A549 (cell line): ENCODE measurements at regions not wholly inside any gene's neighbourhood (a gene's known extent, or its start where the extent isn't known, plus 50 kb on each side); places are given as distances from the start of the nearest gene placed in this dataset.

ENCODE experiments used
- ATAC-seq, 2 experiments: fragments of 200-7000 bp in 1 of 2; fragments of >200 bp in 1 of 2; cut with Nextera tagmentation in 1 of 2; cut with Tn5 transposase in 1 of 2; 3 replicates each; pipeline versions ENCODE4 v1.8.0 to v1.9.1; 2018 to 2020; ENCODE audit warnings: mild to moderate bottlenecking in 1 of 2, moderate library complexity in 1 of 2
- CTCF ChIA-PET: fragments of 300-600 bp; sonication (Branson Sonifier 250); formaldehyde crosslinking; extraction: SDS; loops from one replicate; lab custom pipeline; 2021; ENCODE audit warnings: antibody characterized with exemption, inconsistent platforms; lab: Yijun Ruan, JAX
- POLR2A ChIA-PET: fragments of 350-600 bp; formaldehyde crosslinking; extraction: SDS; loops from one replicate; lab custom pipeline; 2021; ENCODE audit warnings: antibody characterized with exemption, inconsistent platforms; lab: Yijun Ruan, JAX
- DNase-seq, 2 experiments: peaks; one replicate each; pipeline versions ENCODE4 v3.0.0 to v3.0.0-alpha.2; 2011 to 2016; ENCODE audit warnings: low read depth in 1 of 2, low spot score in 1 of 2
- FAIRE-seq: peaks from 2 replicates; lab custom pipeline; 2011; peaks lifted over from hg19 to GRCh38; lab: Jason Lieb, UNC
- H3K27ac ChIP-seq, 2 experiments: fragments of >200 bp; sonication (Bioruptor Twin); formaldehyde crosslinking; 3 replicates each; pipeline ENCODE4 v1.5.1; 2016 to 2017
- H3K4me1 ChIP-seq: fragments of >200 bp; sonication (Bioruptor Twin); formaldehyde crosslinking; 3 replicates; pipeline ENCODE4 v1.6.1; 2016
- H3K4me2 ChIP-seq: fragments of >200 bp; sonication (Bioruptor Twin); formaldehyde crosslinking; 3 replicates; pipeline ENCODE4 v1.6.1; 2016
- H3K4me3 ChIP-seq: fragments of >200 bp; sonication (Bioruptor Twin); formaldehyde crosslinking; 3 replicates; pipeline ENCODE4 v1.5.1; 2016
- H3K9me3 ChIP-seq: fragments of >200 bp; sonication (Bioruptor Twin); formaldehyde crosslinking; 3 replicates; pipeline ENCODE4 v1.6.1; 2016
- BHLHE40 ChIP-seq: IDR thresholded peaks from 2 replicates; pipeline ENCODE4 v1.6.1; 2012; ENCODE audit warnings: low read depth, low read length, inconsistent platforms
- CBX2 ChIP-seq: fragments of 200-600 bp; sonication (generic); IDR thresholded peaks from 2 replicates; pipeline ENCODE4 v1.6.1; 2016; ENCODE audit warnings: low read depth, mild to moderate bottlenecking, borderline replicate concordance
- EHMT2 ChIP-seq: fragments of 200-600 bp; sonication (generic); IDR thresholded peaks from 2 replicates; pipeline ENCODE4 v1.6.1; 2016; ENCODE audit warnings: antibody characterized with exemption, low read depth, mild to moderate bottlenecking, moderate library complexity
- FOSL2 ChIP-seq, 2 experiments: fragments of 450-650 bp in 1 of 2; fragments of >200 bp in 1 of 2; sonication (Bioruptor Twin) in 1 of 2; formaldehyde crosslinking; IDR thresholded peaks; 2 replicates each; pipeline versions ENCODE4 v1.5.0 to v1.6.1; 2016 to 2020; ENCODE audit warnings: mild to moderate bottlenecking in 1 of 2, moderate library complexity in 1 of 2
- GATA3 ChIP-seq: IDR thresholded peaks from 2 replicates; pipeline ENCODE4 v1.6.1; 2012; ENCODE audit warnings: borderline replicate concordance
- HDAC2 ChIP-seq: fragments of 200-600 bp; sonication (generic); IDR thresholded peaks from 2 replicates; pipeline ENCODE4 v1.6.1; 2016
- HOXA7 ChIP-seq: fragments of 250-450 bp; sonication (Bioruptor Pico); IDR thresholded peaks from 2 replicates; pipeline ENCODE4 v1.5.0; 2020; ENCODE audit warnings: mild to moderate bottlenecking, moderate library complexity
- HOXB13 ChIP-seq: fragments of 250-450 bp; sonication (Bioruptor Pico); IDR thresholded peaks from 2 replicates; pipeline ENCODE4 v1.5.0; 2020; ENCODE audit warnings: low read depth, mild to moderate bottlenecking, moderate library complexity
- JUN ChIP-seq, 2 experiments: fragments of >200 bp; sonication (Bioruptor Twin); formaldehyde crosslinking; IDR thresholded peaks; 2 replicates in 1 of 2; 3 replicates in 1 of 2; pipeline ENCODE4 v1.6.1; 2016 to 2017
- JUNB ChIP-seq: fragments of >200 bp; sonication (Bioruptor Twin); formaldehyde crosslinking; IDR thresholded peaks from 2 replicates; pipeline ENCODE4 v1.6.1; 2016
- KDM1A ChIP-seq: fragments of 200-600 bp; sonication (generic); IDR thresholded peaks from 2 replicates; pipeline ENCODE4 v1.6.1; 2016; ENCODE audit warnings: low read depth, mild to moderate bottlenecking
- MAFK ChIP-seq: fragments of 450-650 bp; IDR thresholded peaks from 2 replicates; pipeline ENCODE4 v1.6.1; 2014; ENCODE audit not compliant: partially characterized antibody
- MYC ChIP-seq: IDR thresholded peaks from 2 replicates; pipeline ENCODE4 v1.6.1; 2012; ENCODE audit warnings: mild to moderate bottlenecking, inconsistent platforms, low read length, improper control_type of control experiment, borderline replicate concordance
- NFE2L2 ChIP-seq: fragments of 150-350 bp; conservative IDR thresholded peaks from 2 replicates; pipeline ENCODE4 v1.6.1; 2014; ENCODE audit warnings: low read length
- RAD21 ChIP-seq, 2 experiments: fragments of >200 bp in 1 of 2; sonication (Bioruptor Twin) in 1 of 2; formaldehyde crosslinking in 1 of 2; IDR thresholded peaks in 1 of 2; conservative IDR thresholded peaks in 1 of 2; 2 replicates in 1 of 2; 3 replicates in 1 of 2; pipeline ENCODE4 v1.6.1; 2012 to 2018; ENCODE audit warnings: inconsistent platforms in 1 of 2
- RARB ChIP-seq: fragments of 250-450 bp; sonication (Bioruptor Pico); IDR thresholded peaks from 2 replicates; pipeline ENCODE4 v1.8.0; 2021; ENCODE audit warnings: mild to moderate bottlenecking, moderate library complexity
- RFX5 ChIP-seq: fragments of 450-650 bp; IDR thresholded peaks from 2 replicates; pipeline ENCODE4 v1.7.1; 2014; ENCODE audit warnings: antibody characterized with exemption, mild to moderate bottlenecking, moderate library complexity
- SMC3 ChIP-seq: fragments of >200 bp; sonication (Bioruptor Twin); formaldehyde crosslinking; IDR thresholded peaks from 3 replicates; pipeline ENCODE4 v1.6.1; 2018; ENCODE audit warnings: inconsistent platforms
- SREBF2 ChIP-seq: fragments of 450-650 bp; IDR thresholded peaks from 2 replicates; pipeline ENCODE4 v1.6.1; 2014; ENCODE audit warnings: mild to moderate bottlenecking, moderate library complexity
- ZNF302 ChIP-seq: fragments of 250-450 bp; sonication (Bioruptor Pico); IDR thresholded peaks from 2 replicates; pipeline ENCODE4 v1.9.0; 2021; ENCODE audit warnings: inconsistent platforms, mild to moderate bottlenecking, moderate library complexity
- WGBS: methylation state at CpG from one replicate; pipeline ENCODE4 v1.1.6; 2017; ENCODE audit errors: missing lambda C conversion rate; 5-methylcytosine and 5-hydroxymethylcytosine counted together
- TF ChIP-seq, protein P1 (sequence below): fragments of 450-650 bp; IDR thresholded peaks from 2 replicates; pipeline ENCODE4 v1.6.1; 2014; ENCODE audit warnings: antibody characterized with exemption
- TF ChIP-seq, protein P2 (sequence below): fragments of 150-350 bp; IDR thresholded peaks from 2 replicates; pipeline ENCODE4 v1.6.1; 2014; ENCODE audit warnings: low read depth, mild to moderate bottlenecking, low read length
- TF ChIP-seq, protein P3 (sequence below): IDR thresholded peaks from 2 replicates; pipeline ENCODE4 v1.6.1; 2012
- TF ChIP-seq, protein P4 (sequence below): fragments of >200 bp; sonication (Bioruptor Twin); formaldehyde crosslinking; IDR thresholded peaks from 2 replicates; pipeline ENCODE4 v1.6.1; 2016
- TF ChIP-seq, protein P5 (sequence below): fragments of >200 bp; sonication (Bioruptor Twin); formaldehyde crosslinking; IDR thresholded peaks from 3 replicates; pipeline ENCODE4 v1.6.1; 2016
- TF ChIP-seq, protein P6 (sequence below): fragments of >200 bp; sonication (Bioruptor Twin); formaldehyde crosslinking; IDR thresholded peaks from 3 replicates; pipeline ENCODE4 v1.5.1; 2016
- TF ChIP-seq, protein P7 (sequence below): IDR thresholded peaks from 2 replicates; pipeline ENCODE4 v1.6.1; 2012; ENCODE audit warnings: low read depth, borderline replicate concordance

DNA sequence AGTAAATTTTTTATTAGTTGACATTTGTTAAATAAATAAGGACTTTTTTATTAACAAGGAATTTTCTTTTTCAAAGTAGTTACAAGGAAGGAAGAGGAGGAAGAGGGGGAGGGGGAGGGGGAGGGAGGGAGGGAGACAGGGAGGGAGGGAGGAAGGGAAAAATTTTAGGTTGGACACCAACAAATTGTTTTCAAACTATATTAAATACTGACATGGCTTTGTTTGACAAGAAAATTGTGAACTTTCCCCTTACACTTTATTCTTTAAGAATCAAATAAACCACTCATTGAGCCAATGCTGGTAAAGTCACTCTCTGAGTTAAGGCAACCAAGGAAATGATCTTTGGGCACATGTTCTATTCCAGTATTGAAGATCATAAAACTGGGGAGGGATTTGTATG, 115.7 kb upstream of the PPP2R3A start:
- no peak overlapping the region for H3K4me3 ChIP-seq
- TF ChIP-seq, protein P1, sequence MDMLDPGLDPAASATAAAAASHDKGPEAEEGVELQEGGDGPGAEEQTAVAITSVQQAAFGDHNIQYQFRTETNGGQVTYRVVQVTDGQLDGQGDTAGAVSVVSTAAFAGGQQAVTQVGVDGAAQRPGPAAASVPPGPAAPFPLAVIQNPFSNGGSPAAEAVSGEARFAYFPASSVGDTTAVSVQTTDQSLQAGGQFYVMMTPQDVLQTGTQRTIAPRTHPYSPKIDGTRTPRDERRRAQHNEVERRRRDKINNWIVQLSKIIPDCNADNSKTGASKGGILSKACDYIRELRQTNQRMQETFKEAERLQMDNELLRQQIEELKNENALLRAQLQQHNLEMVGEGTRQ = no peak
- TF ChIP-seq FOSL2 (IDR thresholded peaks at IDR 0.05) (no peak), FOSL2 (CRISPR knock-in tag; IDR thresholded peaks at IDR 0.05) (no peak), JUN (IDR thresholded peaks at IDR 0.05) (no peak), SREBF2 (no peak), GATA3 (no peak), RARB (CRISPR knock-in tag) (no peak), BHLHE40 (no peak), JUNB (no peak), EHMT2 (no peak), NFE2L2 (no peak), SMC3 (no peak), HDAC2 (no peak)
- TF ChIP-seq, protein P2, sequence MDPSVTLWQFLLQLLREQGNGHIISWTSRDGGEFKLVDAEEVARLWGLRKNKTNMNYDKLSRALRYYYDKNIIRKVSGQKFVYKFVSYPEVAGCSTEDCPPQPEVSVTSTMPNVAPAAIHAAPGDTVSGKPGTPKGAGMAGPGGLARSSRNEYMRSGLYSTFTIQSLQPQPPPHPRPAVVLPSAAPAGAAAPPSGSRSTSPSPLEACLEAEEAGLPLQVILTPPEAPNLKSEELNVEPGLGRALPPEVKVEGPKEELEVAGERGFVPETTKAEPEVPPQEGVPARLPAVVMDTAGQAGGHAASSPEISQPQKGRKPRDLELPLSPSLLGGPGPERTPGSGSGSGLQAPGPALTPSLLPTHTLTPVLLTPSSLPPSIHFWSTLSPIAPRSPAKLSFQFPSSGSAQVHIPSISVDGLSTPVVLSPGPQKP = no peak
- TF ChIP-seq, all 56 proteins: peak for 0
- no peak overlapping the region for H3K4me2 ChIP-seq
- ATAC-seq = no peak
- no peaks in the 10 kb centered on the region for H3K9me3 ChIP-seq
- CTCF ChIA-PET = no interaction called here
- H3K4me1 ChIP-seq = no peaks in the 10 kb centered on the region
- no peak for FAIRE-seq
- POLR2A ChIA-PET = no interaction called here
- no peak overlapping the region for H3K27ac ChIP-seq
- no peak for DNase-seq

DNA sequence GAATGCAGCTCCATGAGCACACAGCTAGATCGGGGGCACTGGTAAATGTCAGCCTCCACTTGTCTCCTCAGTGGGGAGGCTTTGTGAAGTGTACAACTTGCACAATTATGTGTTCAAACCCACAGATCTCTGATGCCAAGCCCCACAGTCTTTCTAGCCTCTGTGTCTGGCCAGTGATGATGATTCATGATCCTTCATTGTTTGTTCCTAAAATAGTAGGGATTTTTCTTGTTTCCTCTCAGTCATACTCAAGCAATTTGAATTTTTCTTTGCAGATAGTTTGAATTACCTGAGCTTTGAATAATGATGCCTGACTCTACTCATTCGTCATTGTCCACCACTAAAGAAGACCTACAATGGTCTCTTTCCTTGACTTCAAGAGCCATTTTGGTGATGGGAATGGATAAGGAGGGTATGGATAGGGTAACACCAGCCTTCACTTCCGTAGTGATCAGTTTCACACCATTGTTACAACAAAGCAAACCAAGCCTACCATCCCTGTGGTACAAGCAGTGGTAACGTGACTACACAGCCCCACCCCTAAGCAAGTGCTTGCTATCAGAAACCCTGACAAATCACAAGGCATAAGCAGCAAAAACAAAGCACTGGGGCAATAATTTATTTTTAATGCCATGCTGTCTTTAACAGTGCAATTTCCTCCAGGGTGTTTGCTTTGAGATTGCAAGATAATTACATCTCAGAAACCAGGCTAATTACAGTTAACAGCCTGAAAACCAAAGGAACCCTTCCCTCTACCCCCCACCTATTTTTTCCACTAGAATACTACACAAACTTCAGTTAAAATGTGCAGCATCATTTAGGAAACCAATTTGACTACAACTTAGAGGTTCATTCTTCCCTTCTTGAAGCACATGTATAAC, 114.1 kb upstream of the PPP2R3A start:
- no peak overlapping the region for H3K27ac ChIP-seq
- no peak for FAIRE-seq
- TF ChIP-seq, protein P3, sequence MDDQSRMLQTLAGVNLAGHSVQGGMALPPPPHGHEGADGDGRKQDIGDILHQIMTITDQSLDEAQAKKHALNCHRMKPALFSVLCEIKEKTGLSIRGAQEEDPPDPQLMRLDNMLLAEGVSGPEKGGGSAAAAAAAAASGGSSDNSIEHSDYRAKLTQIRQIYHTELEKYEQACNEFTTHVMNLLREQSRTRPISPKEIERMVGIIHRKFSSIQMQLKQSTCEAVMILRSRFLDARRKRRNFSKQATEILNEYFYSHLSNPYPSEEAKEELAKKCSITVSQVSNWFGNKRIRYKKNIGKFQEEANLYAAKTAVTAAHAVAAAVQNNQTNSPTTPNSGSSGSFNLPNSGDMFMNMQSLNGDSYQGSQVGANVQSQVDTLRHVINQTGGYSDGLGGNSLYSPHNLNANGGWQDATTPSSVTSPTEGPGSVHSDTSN = no peak
- TF ChIP-seq ZNF302 (CRISPR knock-in tag) = no peak
- no peak for TF ChIP-seq HOXB13 (CRISPR knock-in tag)
- TF ChIP-seq, protein P4, sequence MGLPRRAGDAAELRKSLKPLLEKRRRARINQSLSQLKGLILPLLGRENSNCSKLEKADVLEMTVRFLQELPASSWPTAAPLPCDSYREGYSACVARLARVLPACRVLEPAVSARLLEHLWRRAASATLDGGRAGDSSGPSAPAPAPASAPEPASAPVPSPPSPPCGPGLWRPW = no peak
- TF ChIP-seq, protein P5, sequence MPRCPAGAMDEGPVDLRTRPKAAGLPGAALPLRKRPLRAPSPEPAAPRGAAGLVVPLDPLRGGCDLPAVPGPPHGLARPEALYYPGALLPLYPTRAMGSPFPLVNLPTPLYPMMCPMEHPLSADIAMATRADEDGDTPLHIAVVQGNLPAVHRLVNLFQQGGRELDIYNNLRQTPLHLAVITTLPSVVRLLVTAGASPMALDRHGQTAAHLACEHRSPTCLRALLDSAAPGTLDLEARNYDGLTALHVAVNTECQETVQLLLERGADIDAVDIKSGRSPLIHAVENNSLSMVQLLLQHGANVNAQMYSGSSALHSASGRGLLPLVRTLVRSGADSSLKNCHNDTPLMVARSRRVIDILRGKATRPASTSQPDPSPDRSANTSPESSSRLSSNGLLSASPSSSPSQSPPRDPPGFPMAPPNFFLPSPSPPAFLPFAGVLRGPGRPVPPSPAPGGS = no peak
- no peak for TF ChIP-seq CBX2
- no peak for TF ChIP-seq RFX5
- TF ChIP-seq, protein P1 = no peak
- TF ChIP-seq, protein P6, sequence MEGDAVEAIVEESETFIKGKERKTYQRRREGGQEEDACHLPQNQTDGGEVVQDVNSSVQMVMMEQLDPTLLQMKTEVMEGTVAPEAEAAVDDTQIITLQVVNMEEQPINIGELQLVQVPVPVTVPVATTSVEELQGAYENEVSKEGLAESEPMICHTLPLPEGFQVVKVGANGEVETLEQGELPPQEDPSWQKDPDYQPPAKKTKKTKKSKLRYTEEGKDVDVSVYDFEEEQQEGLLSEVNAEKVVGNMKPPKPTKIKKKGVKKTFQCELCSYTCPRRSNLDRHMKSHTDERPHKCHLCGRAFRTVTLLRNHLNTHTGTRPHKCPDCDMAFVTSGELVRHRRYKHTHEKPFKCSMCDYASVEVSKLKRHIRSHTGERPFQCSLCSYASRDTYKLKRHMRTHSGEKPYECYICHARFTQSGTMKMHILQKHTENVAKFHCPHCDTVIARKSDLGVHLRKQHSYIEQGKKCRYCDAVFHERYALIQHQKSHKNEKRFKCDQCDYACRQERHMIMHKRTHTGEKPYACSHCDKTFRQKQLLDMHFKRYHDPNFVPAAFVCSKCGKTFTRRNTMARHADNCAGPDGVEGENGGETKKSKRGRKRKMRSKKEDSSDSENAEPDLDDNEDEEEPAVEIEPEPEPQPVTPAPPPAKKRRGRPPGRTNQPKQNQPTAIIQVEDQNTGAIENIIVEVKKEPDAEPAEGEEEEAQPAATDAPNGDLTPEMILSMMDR = no peak
- TF ChIP-seq, protein P2 = no peak
- no peak for TF ChIP-seq MAFK
- TF ChIP-seq, protein P7, sequence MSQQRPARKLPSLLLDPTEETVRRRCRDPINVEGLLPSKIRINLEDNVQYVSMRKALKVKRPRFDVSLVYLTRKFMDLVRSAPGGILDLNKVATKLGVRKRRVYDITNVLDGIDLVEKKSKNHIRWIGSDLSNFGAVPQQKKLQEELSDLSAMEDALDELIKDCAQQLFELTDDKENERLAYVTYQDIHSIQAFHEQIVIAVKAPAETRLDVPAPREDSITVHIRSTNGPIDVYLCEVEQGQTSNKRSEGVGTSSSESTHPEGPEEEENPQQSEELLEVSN = no peak
- no peak for TF ChIP-seq EHMT2
- TF ChIP-seq KDM1A = no peak
- TF ChIP-seq SMC3 = no peak
- TF ChIP-seq RAD21 (conservative IDR thresholded peaks at IDR 0.05 in 1 of 2, IDR thresholded peaks at IDR 0.05 in 1 of 2) = no peak
- TF ChIP-seq MYC = no peak
- TF ChIP-seq HOXA7 (CRISPR knock-in tag) = no peak

More for the DNA sequence above, 114.1 kb upstream of the PPP2R3A start:
- H3K4me3 ChIP-seq = no peak overlapping the region
- DNase-seq (no peak), ATAC-seq (no peak)
- H3K9me3 ChIP-seq = no peaks in the 10 kb centered on the region
- 0% methylated on average over 2 of the region's 4 CpGs for WGBS
- ChIA-PET CTCF (no interaction called here), POLR2A (no interaction called here)
- H3K4me1 ChIP-seq = no peaks in the 10 kb centered on the region
- H3K4me2 ChIP-seq = no peak overlapping the region
